Tibial artery (tissue), 4 donors: ENCODE measurements at regions not wholly inside any gene's neighbourhood (a gene's known extent, or its start where the extent isn't known, plus 50 kb on each side); places are given as distances from the start of the nearest gene placed in this dataset.
"Not testable (repeated sequence)": the region's sequence is repeated elsewhere in the genome, so short reads cannot be mapped to it uniquely, and the experiment has no call there.

Experiments
- DNase-seq, 2 donors: peaks; one replicate each; pipeline ENCODE4 v3.0.0-alpha.2; 2019
- H3K27ac ChIP-seq, 2 donors: fragments of 200-600 bp; sonication (generic) in 1 of 2; 1 replicate in 1 of 2; 2 replicates in 1 of 2; pipeline ENCODE4 v1.5.1; 2018 to 2019; ENCODE audit warnings: mild to moderate bottlenecking in 1 of 2
- H3K27me3 ChIP-seq, 2 donors: fragments of 200-600 bp; sonication (generic) in 1 of 2; one replicate each; pipeline versions ENCODE4 v1.5.1 to v1.6.0; 2016 to 2019
- H3K36me3 ChIP-seq, 3 donors: fragments of 200-600 bp; sonication (generic) in 2 of 3; one replicate each; pipeline ENCODE4 v1.5.1; 2016 to 2019; ENCODE audit warnings: mild to moderate bottlenecking in 2 of 3
- H3K4me1 ChIP-seq, 4 donors: fragments of 200-600 bp; sonication (generic) in 2 of 4; 1 replicate in 3 of 4; 2 replicates in 1 of 4; pipeline ENCODE4 v1.5.1; 2016 to 2019
- H3K4me3 ChIP-seq, 2 donors: fragments of 200-600 bp; sonication (generic) in 1 of 2; 1 replicate in 1 of 2; 2 replicates in 1 of 2; pipeline ENCODE4 v1.5.1; 2018 to 2019; ENCODE audit warnings: mild to moderate bottlenecking in 2 of 2
- H3K9me3 ChIP-seq, 3 donors: fragments of 200-600 bp; sonication (generic) in 1 of 3; one replicate each; pipeline ENCODE4 v1.5.1; 2016 to 2019
- intact Hi-C: fragments of 100-400 bp; cut with DNase I; formaldehyde crosslinking; loops from one replicate; pipeline ENCODE4 v1.15.0; 2023; ENCODE audit warnings: low total_unique reads
- TF ChIP-seq, protein P1 (sequence below), 2 experiments: fragments of 200-600 bp in 1 of 2; fragments of 450-650 bp in 1 of 2; IDR thresholded peaks; one replicate each; pipeline ENCODE4 v1.5.1; 2017 to 2019; ENCODE audit warnings: antibody characterized with exemption in 2 of 2, mild to moderate bottlenecking in 1 of 2, moderate library complexity in 1 of 2

DNA sequence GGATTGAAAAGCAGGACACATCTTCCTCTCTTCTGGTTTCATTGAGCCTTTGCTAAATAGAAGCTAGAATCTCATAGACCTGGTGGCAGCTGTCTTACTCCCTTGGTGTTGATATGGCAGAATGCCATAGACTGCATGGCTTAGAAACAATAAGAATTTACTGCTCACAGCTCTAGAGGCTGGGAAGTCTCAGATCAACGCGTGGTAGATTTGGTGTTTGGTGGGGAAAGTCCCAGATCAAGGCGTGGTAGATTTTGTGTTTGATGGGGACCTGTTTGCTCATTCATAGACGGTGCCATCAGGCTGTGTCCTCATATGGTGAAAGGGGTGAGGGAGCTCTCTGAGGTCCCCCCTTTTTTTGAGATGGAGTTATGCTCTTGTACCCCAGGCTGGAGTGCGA lies 57.6 kb upstream of the PPP2R3B start:
- Histone ChIP-seq H3K4me3 (no peak overlapping the region), H3K27ac (no peak overlapping the region), H3K36me3 (no peaks in the 10 kb centered on the region), H3K27me3 (peaks cover 0 to 14% of the 10 kb centered on the region in 2 donors), H3K9me3 (peaks cover 0 to 7% (median 0%) of the 10 kb centered on the region in 3 donors), H3K4me1 (no peaks in the 10 kb centered on the region)
- intact Hi-C loops = no loop called here
- TF ChIP-seq, protein P1, sequence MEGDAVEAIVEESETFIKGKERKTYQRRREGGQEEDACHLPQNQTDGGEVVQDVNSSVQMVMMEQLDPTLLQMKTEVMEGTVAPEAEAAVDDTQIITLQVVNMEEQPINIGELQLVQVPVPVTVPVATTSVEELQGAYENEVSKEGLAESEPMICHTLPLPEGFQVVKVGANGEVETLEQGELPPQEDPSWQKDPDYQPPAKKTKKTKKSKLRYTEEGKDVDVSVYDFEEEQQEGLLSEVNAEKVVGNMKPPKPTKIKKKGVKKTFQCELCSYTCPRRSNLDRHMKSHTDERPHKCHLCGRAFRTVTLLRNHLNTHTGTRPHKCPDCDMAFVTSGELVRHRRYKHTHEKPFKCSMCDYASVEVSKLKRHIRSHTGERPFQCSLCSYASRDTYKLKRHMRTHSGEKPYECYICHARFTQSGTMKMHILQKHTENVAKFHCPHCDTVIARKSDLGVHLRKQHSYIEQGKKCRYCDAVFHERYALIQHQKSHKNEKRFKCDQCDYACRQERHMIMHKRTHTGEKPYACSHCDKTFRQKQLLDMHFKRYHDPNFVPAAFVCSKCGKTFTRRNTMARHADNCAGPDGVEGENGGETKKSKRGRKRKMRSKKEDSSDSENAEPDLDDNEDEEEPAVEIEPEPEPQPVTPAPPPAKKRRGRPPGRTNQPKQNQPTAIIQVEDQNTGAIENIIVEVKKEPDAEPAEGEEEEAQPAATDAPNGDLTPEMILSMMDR (IDR thresholded peaks at IDR 0.05) = no peak
- DNase-seq = no peak

DNA sequence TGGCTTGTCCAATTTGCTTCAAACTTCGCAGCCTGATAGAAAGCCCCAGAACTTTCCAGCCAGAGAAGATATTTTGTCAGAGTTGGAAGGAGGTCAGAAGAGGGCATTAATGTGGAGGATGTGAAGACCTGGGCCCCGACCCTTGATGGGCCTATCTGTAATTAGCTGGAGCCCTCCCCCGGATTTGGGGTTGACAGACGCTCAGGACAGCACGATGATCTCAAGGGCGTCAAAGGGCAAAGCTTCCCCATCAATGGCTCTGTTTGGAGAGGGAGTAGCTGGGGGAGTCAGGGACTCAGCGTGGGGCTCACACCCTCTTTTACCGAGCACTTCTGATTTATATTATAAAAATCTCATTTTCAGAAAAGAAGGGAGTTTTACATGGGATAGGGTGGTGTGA lies 59.0 kb upstream of the PPP2R3B start:
- peaks cover 0 to 7% (median 0%) of the 10 kb centered on the region in 3 donors for H3K9me3 ChIP-seq
- intact Hi-C loops = no loop called here
- TF ChIP-seq, protein P1 (IDR thresholded peaks at IDR 0.05) = no peak
- H3K27ac ChIP-seq = no peak overlapping the region
- no peaks in the 10 kb centered on the region for H3K4me1 ChIP-seq
- H3K4me3 ChIP-seq = no peak overlapping the region
- no peaks in the 10 kb centered on the region for H3K36me3 ChIP-seq
- peaks cover 0 to 15% of the 10 kb centered on the region in 2 donors for H3K27me3 ChIP-seq
- no peak for DNase-seq

DNA sequence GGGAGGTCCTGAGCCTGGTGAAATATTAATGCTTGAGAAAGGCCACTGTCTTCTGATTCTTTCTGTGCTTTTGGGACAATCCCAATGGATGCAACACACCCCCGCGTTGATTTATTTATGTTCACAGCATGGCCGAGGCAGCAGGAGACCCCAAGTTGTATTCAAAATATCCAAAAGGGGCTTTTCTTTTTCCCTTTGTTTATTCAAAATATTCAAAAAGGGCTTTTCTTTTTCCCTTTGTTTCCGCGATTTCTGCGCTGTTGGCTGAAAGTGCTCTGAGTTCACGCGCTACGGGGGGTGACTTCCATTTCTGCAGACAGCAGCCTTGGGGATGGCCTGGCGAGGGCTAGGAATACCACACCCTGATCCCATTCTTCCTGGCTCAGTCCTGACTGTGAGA lies 59.5 kb upstream of the PPP2R3B start:
- peaks cover 0 to 15% of the 10 kb centered on the region in 2 donors for H3K27me3 ChIP-seq
- intact Hi-C loops = no loop called here
- no peak overlapping the region for H3K4me3 ChIP-seq
- DNase-seq = no peak
- H3K4me1 ChIP-seq = no peaks in the 10 kb centered on the region
- H3K9me3 ChIP-seq = peaks cover 0 to 7% (median 0%) of the 10 kb centered on the region in 3 donors
- H3K36me3 ChIP-seq = no peaks in the 10 kb centered on the region
- H3K27ac ChIP-seq = no peak overlapping the region
- TF ChIP-seq, protein P1 (IDR thresholded peaks at IDR 0.05) = no peak

DNA sequence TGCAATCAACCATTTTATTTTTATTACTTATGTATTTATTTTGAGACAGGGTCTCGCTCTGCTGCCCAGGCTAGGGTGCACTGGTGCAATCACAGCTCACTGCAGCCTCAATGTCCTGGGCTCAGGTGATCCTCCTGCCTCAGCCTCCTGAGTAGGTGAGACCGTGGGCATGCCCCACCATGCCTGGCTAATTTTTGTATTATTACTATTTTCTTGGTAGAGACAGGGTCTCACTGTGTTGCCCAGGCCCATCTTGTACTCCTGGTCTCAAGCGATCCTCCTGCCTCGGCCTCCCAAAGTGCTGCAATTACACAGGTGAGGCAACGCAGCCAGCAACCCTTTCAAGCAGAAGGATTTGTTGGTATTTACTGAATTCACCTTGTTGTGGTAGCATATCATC lies 60.3 kb upstream of the PPP2R3B start:
- no peak for DNase-seq
- Histone ChIP-seq H3K4me1 (no peaks in the 10 kb centered on the region), H3K4me3 (no peak overlapping the region), H3K36me3 (no peaks in the 10 kb centered on the region), H3K27ac (no peak overlapping the region), H3K27me3 (peaks cover 0 to 15% of the 10 kb centered on the region in 2 donors), H3K9me3 (no peaks in the 10 kb centered on the region)
- TF ChIP-seq, protein P1 (IDR thresholded peaks at IDR 0.05) = no peak
- intact Hi-C loops = no loop called here

DNA sequence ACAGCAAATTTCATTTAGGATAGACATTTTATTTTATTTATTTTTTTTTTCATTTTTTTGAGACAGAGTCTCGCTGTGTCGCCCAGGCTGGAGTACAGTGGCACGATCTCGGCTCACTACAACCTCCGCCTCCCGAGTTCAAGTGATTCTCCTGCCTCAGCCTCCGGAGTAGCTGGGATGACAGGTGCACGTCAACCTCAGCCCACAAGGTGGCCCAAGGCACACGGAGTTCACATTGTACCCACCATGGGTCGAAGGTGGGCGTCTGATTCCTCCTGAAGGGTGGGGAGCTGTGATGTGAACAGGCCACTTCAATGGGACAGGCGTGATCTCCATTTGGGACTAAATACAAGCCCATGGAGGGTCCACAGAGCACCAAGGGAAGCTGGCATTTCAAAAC lies 65.0 kb upstream of the PPP2R3B start:
- DNase-seq, H3K4me1 ChIP-seq, H3K27ac ChIP-seq, intact Hi-C loops, H3K36me3 ChIP-seq, H3K4me3 ChIP-seq, H3K9me3 ChIP-seq: not testable (repeated sequence)
- peaks cover 0 to 15% of the 10 kb centered on the region in 2 donors for H3K27me3 ChIP-seq

DNA sequence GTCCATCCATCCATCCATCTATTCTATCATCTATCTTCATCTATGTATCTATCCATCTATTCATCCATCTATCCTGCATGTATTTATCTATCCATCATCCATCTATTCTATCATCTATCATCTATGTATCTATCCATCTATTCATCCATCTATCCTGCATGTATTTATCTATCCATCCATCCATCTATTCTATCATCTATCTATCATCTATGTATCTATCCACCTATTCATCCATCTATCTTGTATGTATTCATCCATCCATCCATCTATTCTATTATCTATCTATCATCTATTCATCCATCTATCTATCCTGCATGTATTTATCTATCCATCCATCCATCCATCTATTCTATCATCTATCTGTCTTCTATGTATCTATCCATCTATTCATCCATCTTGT lies 65.9 kb upstream of the PPP2R3B start:
- intact Hi-C loops = no loop called here
- Histone ChIP-seq H3K4me3 (no peak overlapping the region), H3K36me3 (no peaks in the 10 kb centered on the region), H3K27ac (no peak overlapping the region), H3K9me3 (no peaks in the 10 kb centered on the region), H3K4me1 (no peaks in the 10 kb centered on the region), H3K27me3 (peaks cover 0 to 15% of the 10 kb centered on the region in 2 donors)
- no peak for DNase-seq
- TF ChIP-seq, protein P1 (IDR thresholded peaks at IDR 0.05) = no peak

DNA sequence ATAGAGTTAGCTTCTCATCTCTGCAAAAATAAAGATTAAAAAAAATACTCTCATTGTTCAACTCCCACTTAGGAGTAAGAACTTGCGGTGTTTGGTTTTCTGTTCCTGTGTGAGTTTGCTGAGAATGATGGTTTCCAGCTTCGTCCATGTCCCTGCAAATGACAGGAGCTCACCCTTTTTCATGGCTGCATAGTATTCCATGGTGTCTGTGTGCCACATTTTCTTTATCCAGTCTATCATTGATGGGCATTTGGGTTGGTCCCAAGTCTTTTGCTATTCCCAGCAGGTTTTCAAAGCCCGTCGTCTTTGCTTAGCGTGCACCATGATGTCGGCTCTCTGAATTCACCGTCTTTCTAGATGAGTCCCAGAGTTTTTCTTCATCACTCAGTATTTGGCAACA lies 67.8 kb upstream of the PPP2R3B start:
- intact Hi-C loops, H3K9me3 ChIP-seq, H3K4me1 ChIP-seq, H3K4me3 ChIP-seq, DNase-seq, H3K27ac ChIP-seq, H3K36me3 ChIP-seq: not testable (repeated sequence)
- peaks cover 0 to 20% of the 10 kb centered on the region in 2 donors for H3K27me3 ChIP-seq
